NCI-H1436 treated with DMSO at 0.1 percent for 48 hours (cell line): ENCODE measurements at regions not wholly inside any gene's neighbourhood (a gene's known extent, or its start where the extent isn't known, plus 50 kb on each side); places are given as distances from the start of the nearest gene placed in this dataset.
"Not testable (repeated sequence)": the region's sequence is repeated elsewhere in the genome, so short reads cannot be mapped to it uniquely, and the experiment has no call there.

Source experiments
- DNase-seq: peaks from one replicate; lab custom pipeline; 2025; lab: John Stamatoyannopoulos, UW

DNA sequence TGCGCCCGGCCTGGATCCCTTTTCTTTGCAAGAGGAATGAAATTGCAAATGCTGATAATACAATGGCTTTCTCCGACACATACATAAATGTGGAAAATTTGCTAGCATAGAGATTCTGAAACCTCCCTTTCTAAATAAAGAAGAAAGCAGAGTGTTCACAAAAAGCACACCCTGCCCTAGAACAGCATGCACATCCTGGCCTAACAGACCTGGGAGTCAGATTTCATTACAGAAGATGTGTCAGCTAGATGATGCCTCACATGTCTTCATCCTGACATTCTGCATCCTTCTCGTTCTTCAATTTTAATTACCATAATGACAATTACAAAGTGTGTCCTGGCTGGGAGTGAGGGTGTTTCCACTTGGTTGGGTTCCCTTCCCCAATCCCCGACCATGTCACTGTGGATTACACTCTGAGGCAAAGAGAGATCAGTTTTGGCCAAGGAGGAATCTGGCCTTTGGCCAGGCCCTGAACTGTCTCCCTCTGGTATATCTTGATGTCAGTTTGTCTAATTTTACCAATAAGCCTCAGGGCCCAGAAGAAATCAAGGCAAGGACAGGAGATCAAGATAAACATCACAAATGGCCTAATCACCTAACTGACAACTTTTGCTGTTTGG lies 104.9 kb upstream of the SPATA12 start:
- no peak for DNase-seq

- DNase-seq, result no peak
These were observed 106.3 kb upstream of the SPATA12 start for GRCh38 chr3:56954125-56954524.

DNA sequence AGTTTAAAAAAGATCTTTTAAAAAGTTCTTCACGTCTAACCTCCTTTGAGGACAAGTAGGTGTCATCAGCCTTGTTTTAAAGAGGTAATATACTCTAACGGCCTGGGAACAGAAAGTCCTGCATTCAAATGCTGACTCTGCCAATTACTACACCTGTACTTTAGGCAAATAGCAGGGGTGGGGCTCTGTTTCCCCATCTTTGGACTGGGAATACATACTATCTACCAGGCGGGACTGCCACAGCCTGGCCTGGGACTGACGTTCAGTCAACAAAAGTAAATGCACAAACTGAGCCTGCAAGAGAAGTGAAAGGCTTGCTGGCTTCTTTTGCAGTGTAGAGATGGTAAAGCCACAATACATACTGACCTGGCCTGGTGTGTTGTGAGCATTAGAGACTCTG lies 107.6 kb upstream of the SPATA12 start:
- DNase-seq, result no peak

DNA sequence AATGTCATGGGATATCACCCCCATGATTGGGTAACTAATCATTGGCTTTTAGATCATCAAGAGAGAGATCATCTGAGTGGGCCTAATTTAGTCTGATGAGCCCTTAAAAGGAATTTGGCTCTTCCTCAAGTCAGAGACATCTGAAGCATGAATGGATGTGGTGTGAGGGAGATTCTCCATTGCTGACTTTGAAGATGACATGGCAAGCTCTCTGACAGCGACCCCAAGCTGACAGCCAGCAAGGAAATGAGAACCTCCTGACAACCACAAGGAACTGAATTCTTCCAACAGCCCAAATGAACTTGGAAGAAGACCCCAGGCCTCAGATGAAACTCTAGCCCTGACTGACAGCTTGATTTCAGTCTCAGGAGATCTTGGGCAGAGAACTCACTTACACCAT lies 108.4 kb upstream of the SPATA12 start:
- no peak for DNase-seq

GRCh38 chr3:56951366-56951765 lies 109.1 kb upstream of the SPATA12 start:
- no peak for DNase-seq

DNA sequence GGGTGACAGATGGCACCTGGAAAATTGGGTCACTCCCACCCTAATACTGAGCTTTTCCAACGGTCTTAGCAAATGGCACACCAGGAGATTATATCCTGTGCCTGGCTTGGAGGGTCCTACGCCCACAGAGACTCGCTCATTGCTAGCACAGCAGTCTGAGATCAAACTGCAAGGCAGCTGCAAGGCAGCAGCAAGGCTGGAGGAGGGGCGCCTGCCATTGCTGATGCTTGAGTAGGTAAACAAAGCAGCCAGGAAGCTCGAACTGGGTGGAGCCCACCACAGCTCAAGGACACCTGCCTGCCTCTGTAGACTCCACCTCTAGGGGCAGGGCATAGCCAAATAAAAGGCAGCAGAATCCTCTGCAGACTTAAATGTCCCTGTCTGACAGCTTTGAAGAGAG lies 115.1 kb upstream of the SPATA12 start:
- not testable (repeated sequence) for DNase-seq

GRCh38 chr3:56942523-56942922 lies 117.9 kb upstream of the SPATA12 start:
- DNase-seq, result no peak

- DNase-seq, result no peak
These were observed 119.5 kb upstream of the SPATA12 start for GRCh38 chr3:56940976-56941375.

DNA sequence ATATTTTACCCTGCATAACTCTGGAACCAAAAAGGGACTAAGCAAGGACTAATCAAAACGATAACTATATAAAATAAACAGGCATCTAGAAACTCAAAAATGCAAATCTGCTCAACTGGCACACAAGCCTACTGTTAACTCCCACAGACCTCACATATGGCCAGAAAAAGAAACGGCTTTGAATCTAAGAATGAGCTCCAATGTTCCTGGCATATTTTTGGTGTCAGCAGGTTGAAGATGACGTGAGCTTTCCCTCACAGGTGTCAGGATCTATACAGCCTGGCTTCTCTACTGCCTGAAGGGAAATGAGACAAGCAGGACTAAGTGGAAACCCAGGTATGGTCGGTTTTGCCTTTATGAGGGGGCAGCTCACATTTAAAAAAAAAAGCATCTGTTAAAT lies 120.1 kb upstream of the SPATA12 start:
- DNase-seq, result no peak

DNA sequence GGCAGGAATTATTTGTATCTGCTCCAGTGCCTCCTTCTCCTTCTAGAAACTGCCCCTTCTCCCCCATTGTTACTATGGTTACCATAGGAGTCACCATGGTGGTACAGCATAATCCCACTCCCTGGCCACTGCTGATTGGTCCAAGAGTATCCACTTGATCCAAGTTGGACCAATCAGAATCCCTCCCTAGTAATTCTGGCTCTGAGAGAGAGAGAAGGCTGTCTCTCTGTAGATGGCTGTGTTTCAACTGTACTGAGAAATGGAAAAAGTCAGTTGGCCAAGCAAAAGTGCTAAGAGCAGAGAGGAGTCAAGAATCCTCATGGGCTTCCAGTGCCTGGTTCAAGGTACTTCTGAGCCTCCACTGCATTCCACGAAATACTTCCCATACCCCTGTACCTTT lies 120.6 kb upstream of the SPATA12 start:
- DNase-seq, result no peak

GRCh38 chr3:56938530-56938929 lies 121.9 kb upstream of the SPATA12 start:
- no peak for DNase-seq

DNA sequence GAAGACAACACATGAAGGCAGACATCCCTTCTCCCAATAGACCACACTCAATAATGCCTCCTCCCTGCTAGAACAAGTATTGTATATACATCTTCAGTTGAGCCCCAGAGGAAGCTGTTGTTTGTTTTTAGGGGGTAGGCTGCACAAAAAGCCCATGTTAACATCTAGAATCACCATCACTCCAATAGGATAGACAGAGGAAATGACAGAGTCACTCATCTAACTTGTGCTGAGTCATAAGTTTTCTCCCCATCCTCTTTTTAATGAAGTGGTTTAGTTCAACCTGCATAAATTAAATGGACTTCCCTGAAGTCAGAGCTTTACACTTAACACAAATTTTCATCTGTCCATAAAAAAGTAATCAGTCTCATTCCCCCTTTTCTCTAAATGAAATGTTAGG lies 122.9 kb upstream of the SPATA12 start:
- no peak for DNase-seq

- DNase-seq, result no peak
These were observed 124.7 kb upstream of the SPATA12 start for GRCh38 chr3:56935811-56936210.

DNA sequence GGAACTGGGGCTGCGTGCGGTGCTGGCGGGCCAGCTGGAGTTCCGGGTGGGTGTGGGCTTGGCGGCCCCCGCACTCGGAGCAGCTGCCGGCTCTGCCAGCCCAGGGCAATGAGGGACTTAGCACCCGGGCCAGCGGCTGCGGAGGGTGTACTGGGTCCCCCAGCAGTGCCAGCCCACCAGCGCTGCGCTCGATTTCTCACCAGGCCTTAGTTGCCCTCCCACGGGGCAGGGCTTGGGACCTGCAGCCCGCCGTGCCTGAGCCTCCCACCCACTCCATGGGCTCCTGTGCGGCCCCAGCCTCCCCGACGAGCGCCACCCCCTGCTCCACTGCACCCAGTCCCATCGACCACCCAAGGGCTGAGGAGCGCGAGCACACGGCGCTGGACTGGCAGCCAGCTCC lies 126.0 kb upstream of the SPATA12 start:
- not testable (repeated sequence) for DNase-seq

- no peak for DNase-seq
These were observed 126.7 kb upstream of the SPATA12 start for GRCh38 chr3:56933803-56934202.

GRCh38 chr3:56932866-56933265 lies 127.6 kb upstream of the SPATA12 start:
- DNase-seq, result no peak

GRCh38 chr3:56931836-56932235 lies 128.6 kb upstream of the SPATA12 start:
- no peak for DNase-seq

GRCh38 chr3:56930706-56931105 lies 129.0 kb upstream of the ARHGEF3 start:
- DNase-seq, result no peak

- DNase-seq, result no peak
These were observed 128.3 kb upstream of the ARHGEF3 start for GRCh38 chr3:56929809-56930615.

- DNase-seq, result no peak
These were observed 126.8 kb upstream of the ARHGEF3 start for GRCh38 chr3:56928379-56929068.

DNA sequence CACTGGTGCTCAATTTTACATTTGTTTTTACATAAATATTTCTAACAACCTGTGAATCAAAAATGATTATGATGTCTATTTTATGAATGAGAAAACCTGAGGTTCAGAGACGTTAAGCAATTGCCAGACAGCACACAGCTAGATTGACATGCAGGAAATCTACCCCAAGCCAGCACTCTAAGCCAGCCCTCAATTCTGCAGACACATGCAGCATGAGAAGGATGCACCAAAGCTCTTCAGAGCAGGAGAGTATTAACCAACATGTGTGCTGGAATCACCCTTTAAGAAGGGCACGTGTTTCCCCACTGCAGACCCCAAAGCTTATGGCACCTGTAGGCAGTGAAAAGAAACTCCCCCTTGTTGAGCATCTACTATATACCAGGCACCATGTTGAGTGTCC lies 126.1 kb upstream of the ARHGEF3 start:
- no peak for DNase-seq

- no peak for DNase-seq
These were observed 125.2 kb upstream of the ARHGEF3 start for GRCh38 chr3:56926947-56927282.

GRCh38 chr3:56926243-56926946 lies 124.6 kb upstream of the ARHGEF3 start:
- DNase-seq, result no peak
